ENCODE measurements at regions not wholly inside any gene's neighbourhood (a gene's known extent, or its start where the extent isn't known, plus 50 kb on each side); places are given as distances from the start of the nearest gene placed in this dataset.
"Not testable (repeated sequence)": the region's sequence is repeated elsewhere in the genome, so short reads cannot be mapped to it uniquely, and the experiment has no call there.

DNA sequence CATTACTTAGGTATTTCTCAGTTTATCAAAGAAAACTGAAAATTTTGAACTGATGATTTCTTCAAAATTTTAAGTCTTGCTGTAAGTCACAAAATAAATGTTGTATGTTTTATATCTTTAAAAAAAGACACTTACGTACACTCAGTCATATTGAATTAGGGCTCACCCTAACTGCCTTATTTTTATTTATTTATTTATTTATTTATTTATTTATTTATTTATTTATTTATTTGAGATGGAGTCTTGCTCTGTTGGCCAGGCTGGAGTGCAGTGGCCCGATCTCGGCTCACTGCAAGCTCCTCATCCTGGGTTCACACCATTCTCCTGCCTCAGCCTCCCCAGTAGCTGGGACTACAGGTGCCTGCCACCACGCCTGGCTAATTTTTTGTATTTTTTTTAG, 881.9 kb downstream of the TTLL7 start:
- not testable (repeated sequence) for FAIRE-seq

DNA sequence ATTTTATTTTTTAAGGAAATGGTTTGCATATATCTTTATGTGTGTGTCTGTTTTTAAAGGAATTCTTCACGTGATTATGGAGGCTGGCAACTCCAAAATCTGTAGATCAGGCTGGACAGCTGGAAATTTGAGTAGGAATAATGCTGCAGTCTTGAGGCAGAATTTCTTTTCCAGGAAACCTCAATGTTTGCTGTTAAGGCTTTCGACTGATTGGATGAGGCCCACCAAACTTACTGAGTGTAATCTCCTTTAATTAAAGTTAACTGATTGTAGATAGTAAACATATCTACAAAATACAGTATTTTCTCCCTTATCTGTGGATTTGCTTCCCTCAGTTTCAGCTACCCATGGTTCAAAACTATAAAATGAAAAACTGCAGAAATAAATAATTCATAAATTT, 883.1 kb downstream of the TTLL7 start:
- no peak for FAIRE-seq

DNA sequence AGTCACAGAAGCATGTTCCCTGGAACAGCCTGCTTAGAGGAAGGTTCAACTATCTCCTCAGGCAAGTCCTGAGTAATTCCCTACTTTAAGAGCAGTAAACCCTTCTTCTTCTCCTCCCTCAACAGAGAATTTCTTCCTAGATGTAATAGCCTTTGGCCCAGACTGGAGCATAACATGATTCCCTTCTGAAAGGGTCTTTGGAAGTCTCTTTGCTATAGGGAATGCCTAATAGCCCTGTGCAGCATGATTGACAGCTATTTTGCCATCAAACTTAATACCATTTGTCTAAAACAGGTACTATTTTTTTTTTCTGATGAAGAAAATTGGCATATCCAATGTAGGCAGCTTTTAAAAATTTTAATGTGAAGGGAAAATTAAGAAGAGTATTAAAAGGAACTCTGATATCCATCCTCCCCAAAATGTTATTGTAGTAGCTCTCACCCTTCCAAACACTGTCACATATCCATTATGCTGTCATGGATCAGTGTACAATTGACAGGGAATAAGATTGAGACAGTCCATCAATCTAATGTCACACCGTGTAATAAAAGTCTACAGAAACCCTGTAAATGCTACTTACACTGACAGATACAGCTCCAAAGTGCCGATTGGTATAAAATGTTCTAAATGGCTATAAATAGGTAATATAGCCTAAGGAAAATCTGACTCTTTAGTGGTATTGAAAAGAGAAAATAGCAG, 884.6 kb downstream of the TTLL7 start:
- FAIRE-seq: no peak

DNA sequence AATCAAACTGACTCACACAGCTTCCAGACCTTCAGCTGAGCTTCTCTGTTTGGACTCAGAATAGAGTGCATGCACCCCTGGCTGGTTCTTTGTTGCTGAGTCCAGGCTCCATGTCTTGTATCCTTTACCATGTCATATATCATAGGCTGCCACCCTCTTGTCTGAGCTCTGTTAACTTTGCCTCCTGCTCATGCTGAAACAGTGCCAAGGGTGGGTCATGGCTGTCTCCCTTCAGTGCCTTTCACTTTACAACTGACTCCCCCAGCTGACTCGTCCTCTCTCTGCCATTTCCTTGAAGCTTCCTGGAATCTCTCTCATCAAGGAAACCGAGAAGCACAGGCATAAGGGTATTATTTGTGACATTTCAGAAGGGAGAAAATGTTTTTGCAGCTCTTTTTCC, 885.3 kb downstream of the TTLL7 start:
- no peak for FAIRE-seq

DNA sequence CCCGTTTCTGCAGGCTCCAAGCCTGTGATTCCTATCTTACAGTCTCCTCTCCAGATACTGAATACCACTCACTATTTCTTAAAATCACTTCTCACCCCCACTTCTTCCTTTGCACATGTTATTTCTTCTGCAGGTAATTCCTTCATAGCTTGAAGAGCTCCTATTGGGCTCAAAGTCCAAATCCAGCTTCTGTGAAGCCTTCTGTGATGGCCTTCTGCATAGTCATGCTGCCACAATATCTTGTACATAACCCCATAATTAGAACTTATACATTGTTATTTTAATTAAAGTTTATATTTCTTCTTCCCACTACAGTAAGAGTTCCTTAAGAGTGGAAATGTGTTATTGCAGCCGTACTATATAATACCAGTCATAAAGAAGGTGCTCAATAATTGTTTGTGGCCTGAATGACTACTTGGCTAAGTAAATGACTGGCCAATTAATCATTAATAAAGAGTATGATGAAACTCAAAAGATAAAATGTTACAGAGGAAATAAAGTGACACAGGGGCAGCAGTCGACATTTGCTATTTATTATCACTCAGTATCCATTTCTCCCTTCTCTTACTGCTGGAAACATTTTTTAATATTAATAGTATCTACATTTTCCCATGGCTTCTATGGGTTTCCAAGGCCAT, 886.6 kb downstream of the TTLL7 start:
- FAIRE-seq: no peak

DNA sequence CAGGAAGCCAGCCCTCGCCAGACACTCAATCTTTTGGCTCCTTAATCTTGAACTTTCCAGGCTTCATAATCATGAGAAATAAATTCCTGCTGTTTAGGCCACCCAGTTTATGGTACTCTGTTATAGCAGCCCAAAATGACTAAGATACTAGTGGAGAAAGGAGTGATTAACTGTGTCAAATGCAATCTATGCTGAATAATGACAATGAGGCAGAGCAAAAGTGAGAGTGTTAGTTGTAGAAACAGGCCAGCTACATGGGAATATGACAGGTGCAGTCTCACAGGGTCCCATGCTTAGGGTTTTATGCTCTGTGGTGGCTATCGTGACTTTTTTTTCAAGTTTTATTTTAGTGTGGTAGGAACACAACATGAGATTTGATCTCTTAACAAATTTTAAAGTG, 888.8 kb downstream of the TTLL7 start:
- FAIRE-seq: no peak

DNA sequence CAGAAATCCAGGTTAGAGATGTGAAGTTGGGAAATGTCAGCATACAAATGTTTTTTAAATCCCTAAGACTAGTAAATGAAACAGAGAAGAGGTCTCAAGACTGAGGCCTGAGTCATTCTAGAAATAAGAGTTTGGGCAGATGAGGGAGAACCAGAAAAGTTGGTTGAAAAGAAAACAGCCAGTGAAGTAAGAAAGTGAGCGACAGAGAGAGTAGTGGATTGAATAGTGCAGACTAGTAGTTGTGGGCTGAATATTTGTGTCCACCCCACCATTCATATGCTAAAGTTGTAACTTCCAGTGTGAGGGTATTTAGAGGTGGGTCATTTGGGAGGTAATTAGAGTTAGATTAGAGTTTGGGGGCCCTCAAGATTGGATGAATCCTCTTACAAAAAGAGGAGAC, 889.2 kb downstream of the TTLL7 start:
- no peak for FAIRE-seq

DNA sequence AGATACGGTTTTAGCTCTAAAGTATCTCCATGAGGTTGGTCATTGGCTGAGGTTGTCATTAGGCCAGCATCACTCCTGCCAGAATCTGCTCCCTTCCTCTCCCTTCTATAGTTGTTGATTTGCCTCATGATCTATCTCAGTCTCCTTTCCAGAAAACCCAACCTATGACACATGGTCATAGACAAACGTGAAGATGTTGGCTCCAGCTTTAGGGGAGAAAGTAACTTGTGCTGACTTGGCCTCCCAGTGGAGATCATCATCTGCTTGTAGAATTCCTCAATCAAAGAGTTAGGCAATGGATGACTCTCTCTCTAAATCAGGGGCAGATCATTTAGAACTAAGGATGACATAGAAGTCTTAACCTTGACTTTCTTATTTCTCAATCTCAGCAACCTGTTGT, 894.4 kb downstream of the TTLL7 start:
- FAIRE-seq: no peak

DNA sequence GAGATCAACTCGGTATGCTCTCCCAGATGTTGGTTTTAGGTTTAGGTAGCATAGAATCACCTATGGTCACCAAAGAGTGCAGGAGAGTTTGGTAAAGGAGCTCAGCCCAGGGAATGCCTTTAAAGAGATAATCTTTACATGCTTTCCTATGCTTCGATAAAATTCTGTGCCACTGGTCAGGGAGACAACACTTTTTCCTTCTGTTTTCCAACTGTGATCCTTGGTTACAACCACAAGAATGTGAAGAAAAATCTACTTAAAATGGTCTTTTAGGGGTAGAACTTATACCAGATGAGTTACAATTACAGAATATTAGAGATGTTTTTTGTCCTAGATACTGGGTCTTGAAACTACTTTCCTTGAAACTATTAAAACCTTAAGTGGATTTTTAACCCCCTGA, 895.6 kb downstream of the TTLL7 start:
- no peak for FAIRE-seq

DNA sequence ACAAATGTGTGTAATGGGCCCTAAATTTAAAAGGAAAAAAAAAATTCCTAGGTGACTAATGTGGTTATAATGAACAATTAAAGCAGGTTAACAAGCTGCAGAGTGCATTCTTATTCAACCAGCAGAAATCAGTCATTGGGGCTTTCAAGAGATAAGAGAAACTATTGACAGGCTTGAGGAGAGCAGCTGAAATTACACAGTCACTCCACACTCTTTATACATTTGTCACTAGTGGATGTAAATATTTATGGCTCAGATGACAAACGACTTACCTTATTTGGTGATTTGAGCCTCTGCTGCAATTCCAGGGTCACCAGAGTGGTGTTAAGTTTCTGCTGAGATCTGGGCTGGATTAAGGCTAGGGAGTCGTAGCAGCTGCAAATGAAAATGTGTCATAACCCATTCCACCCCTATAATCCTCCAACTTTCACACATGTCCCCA, 896.3 kb downstream of the TTLL7 start:
- no peak for FAIRE-seq

DNA sequence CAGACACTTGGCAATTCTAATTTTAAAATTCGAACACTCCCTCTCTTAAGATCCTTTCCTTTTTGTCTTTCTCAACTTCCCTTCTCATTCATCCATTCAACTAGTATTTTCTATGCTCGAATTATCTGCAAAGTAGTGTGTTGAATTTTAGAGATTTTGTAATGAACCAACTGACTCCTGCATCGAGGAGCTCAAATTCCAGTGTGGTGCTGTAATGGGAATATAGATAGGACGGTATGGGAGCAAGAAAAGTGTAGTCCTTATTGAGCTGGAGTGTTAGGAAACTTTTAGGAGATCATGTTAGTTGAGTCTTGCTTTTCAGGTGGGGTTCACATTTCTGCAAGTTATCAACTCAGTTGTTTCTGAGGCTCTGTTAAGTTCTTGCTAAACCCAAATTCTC, 897.5 kb downstream of the TTLL7 start:
- FAIRE-seq: no peak

DNA sequence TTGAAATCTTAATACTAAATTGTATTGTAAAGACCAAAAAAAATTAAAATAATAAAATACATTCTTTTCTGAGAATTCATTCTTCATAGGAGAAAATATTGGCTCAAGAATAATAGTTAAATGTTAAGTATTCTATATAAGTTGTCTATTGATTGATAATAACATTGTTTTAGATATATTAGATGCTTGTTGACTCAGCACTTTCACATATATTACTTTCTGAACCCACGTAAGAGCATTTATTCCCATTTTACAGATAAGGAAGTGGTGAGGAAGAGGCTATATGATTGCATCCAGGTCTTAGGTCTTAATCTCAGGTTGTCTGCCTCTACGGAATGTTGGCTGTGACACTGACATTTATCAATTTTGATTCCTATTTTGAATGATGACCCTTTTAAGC, 898.8 kb downstream of the TTLL7 start:
- no peak for FAIRE-seq

DNA sequence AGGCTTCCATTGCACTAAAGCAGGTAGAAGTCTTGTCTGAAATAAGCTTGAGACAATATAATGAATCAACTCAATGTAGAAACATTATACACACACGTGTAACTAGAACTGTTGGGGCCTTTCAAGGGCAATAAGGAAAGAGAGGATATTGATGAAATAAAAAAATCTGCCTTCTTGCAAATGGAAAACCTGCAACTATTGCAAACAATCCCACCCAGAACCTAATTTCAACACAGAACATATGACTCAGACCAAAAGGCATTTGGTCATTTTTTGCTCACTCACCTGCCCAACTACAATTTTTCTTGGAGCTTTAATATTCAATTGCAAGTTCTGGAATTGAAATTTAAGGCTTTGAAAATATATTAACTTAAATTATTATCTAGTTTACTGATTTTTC, 900.1 kb downstream of the TTLL7 start:
- FAIRE-seq: no peak

DNA sequence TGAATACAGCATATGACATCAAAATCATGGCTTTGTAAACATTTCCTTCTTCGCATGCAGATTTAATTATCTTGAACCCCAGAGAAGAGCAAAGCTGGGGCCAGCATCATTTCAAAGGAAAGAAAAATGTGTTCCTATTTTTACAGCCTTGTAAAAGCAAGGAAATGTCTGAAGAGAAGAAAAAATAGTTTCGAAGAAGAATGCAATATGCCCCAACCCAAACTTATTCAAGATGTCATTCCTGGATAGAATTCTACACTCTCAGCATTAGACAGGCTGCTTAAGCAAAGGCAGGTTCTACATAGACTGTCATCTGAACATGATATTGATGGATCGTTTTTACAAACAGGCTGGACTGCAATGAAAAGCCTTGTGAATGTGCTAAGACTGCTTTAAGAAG, 900.8 kb downstream of the TTLL7 start:
- no peak for FAIRE-seq

DNA sequence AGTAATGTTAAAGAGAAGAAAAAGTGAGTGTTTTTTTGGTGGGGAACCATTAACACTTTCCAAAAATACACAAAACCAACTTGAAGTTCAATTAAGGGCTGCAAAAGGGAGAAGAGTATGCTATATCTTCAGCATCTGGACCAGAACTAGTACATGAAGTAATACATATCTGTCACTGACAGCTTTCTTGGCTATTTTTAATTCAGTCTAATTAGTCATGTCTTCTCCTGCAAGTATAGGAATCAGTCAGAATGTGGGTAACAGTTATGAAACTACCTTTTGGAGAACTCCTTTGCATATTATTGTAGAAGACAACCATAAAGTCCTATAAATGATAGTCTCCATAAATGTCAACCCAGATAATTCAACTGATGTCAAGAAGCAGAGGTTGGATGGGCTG, 901.2 kb downstream of the TTLL7 start:
- FAIRE-seq: no peak

DNA sequence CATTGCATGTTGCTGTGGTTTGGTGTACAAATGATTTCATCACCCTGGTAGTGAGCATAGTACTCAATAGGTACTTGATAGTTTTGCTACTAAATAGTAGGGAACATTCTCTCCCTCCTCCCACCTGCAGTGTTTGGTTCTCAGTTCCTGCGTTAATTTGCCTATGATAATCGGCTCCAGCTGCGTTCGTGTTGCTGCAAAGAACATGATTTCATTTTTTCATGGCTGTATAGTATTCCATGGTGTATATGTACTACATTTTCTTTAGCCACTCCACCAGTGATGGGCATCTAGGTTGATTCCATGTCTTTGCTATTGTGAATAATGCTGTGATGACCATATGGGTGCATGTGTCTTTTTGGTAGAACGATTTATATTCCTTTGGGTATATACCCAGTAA, 903.4 kb downstream of the TTLL7 start:
- no peak for FAIRE-seq

DNA sequence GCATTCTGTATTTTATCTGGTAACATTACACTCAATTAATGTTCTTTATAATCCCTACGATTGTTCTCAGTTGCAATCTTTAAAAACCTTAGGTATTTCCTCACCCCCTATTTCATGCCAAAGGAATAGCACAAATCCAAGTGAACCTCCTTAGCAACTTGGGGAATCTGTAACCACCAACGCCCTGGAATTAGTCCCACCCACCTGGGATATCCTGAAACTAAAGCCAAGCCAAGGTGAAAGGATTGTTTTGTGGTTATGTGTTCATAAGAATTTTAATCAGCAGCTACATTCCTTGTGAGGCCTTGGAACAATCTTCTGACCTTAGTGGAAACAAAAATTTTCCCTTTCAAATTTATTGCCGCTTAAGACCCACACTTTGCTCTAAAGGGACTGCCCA, 908.7 kb downstream of the TTLL7 start:
- no peak for FAIRE-seq

DNA sequence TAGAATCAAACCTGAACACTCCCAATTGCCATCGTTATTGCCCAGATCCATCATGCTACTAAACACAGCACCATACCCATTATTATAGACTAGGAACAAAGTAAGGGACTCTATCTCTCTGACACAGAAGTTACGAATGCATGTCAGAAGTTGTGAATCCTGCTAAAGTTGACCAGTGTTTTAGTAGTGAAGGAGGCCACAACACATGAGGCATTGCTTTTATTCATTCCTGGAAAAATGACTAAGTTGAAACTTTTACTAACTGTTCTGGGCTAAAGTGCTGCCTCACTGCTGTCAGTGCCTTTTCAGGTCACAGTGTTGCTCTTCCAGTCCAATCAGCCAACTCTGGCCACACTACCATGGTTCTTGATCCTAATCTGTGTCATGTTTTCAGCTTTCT, 911.1 kb downstream of the TTLL7 start:
- no peak for FAIRE-seq

DNA sequence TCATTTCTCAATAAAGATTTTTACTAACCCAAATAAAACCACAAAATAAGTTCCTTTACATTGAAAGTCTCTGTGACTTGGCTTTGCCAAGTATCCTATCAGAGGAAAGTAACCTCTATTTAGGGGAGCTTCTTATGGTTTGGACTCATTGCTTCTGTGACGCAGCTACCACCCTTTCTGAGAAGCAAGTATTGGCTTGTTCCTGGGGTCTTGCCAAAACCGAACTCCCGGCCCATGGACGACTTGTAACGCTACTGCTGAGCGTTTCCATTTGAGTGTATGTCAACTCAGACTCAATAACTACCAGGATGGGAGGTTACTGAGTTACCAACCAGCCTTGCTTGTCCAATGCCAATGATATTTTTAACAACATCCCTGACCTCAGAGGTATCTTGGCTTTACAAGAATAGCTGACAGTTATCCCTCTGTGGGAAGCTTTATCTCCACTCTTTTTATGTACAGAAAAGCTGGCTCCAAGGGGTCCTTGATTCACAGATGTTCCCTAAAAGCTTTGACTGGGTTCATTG, 911.9 kb downstream of the TTLL7 start:
- FAIRE-seq: no peak

DNA sequence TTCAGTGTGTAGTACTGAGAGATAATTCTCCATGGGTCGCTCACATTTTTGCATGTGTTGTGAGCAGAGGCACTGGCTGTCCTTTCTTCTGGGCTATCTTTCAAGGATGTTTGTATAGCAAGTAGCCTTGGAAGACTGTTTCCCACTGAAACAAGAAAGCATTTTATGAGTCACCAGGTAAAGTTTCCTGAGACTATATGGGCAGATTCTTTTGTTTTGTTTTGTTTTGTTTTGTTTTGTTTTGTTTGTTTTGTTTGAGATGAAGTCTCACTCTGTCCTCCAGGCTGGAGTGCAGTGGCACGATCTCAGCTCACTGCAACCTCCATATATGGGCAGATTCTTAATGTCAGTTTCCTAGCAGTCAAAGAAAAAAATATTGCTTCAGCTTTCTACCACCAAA, 912.6 kb downstream of the TTLL7 start:
- FAIRE-seq: no peak

DNA sequence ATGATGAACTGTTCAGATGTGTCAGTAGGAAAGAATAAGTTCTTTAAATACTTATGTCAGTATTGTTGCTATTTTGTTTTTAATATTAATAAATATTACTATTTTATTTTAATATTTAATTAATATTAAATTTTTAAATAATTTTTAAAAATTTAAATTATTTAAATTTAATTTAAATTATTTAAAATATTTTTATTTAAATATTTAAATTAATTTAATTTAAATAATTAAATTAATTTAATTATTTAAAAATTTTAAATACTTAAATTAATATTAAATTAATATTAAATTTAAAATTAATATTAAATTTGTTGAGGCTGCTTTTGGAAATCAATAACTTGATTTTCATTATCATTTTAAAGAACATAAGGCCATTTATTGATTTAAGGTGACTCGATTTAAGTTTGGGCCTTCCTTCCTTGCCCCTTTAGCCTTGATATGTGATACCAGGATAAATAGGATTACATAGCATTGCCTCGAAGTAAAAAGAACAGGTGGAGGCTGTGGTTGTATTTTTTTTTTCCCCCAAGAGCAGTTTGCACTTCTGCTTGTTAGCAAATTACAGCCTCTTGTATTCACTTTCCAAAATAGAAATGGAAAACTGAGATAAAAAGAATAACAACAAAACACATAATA, 915.2 kb downstream of the TTLL7 start:
- FAIRE-seq: peak; percentile 99

DNA sequence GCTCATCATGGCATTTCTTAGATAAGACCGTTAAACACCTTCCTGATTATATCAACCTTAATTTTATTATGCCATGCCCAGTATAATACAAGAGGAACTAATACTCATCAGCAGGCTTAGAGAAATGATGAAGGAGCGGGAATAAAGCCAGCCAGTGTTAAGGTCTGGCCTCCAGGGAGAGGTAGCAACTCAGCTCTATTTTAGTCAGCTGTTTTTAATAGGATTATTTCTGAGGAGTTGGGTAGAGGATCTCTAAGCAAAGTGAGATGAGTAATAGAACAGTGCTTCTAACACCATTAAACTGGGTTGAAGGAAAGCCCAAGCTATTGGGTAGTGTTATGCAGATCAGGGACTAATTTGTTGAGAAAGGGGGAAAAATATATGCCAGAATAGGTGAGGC, 921.5 kb downstream of the TTLL7 start:
- no peak for FAIRE-seq

DNA sequence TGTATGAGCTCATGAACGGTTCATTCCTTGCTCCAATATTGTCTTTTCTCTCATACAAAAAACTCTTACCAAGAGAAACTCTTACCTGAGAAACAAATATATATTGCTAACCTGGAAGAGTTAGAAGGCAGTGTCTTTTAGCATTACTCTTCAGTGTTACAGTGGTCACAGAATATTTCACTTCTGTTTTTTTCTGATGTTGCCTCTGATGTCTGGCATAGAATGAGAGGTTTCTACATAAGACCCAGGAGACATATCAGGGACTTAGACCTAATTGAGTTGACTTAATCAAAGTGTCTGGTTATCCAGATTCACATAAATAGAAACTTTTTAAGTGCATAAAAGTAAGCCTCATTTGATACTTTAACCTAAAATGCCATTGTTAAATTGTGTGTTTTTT, 923.8 kb downstream of the TTLL7 start:
- FAIRE-seq: no peak

DNA sequence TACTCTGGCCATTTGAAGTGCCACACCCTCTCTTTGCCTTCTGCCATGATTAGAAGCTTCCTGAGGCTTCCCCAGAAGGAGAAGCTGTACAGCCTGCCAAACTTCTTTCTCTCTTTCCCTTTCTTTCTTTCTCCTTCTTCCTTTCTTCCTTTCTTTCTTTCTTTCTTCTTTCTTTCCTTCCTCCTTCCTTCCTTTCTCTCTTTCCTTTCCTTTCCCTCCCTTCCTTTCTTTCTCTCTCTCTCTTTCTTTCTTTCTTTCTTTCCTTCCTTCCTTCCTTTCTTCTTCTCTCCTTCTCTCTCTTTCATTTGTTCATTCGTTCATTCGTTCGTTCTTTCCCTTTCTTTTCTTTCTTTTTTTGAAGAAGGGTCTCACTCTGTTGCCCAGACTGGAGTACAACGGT, 931.0 kb downstream of the TTLL7 start:
- FAIRE-seq: no peak
